GM23248 (cell line): ENCODE measurements at regions not wholly inside any gene's neighbourhood (a gene's known extent, or its start where the extent isn't known, plus 50 kb on each side); places are given as distances from the start of the nearest gene placed in this dataset.

ENCODE experiments used
- EZH2 ChIP-seq: fragments of 200-600 bp; sonication (generic); IDR thresholded peaks from 2 replicates; pipeline ENCODE4 v1.6.1; 2018; ENCODE audit warnings: antibody characterized with exemption, mild to moderate bottlenecking; ENCODE audit not compliant: insufficient read depth, poor library complexity, severe bottlenecking
- EZH2phosphoT487 ChIP-seq: fragments of 200-600 bp; sonication (generic); IDR thresholded peaks from 2 replicates; pipeline ENCODE4 v1.6.1; 2018; ENCODE audit warnings: antibody characterized with exemption, moderate library complexity, mild to moderate bottlenecking, low read depth; ENCODE audit not compliant: insufficient read depth

GRCh38 chr3:84905556-84905920 lies 53.3 kb upstream of the CADM2 start:
- TF ChIP-seq EZH2 (no peak), EZH2phosphoT487 (no peak)
